MM.1S (cell line): ENCODE measurements at regions not wholly inside any gene's neighbourhood (a gene's known extent, or its start where the extent isn't known, plus 50 kb on each side); places are given as distances from the start of the nearest gene placed in this dataset.

ENCODE experiments used
- DNase-seq: peaks from one replicate; pipeline ENCODE4 v3.0.0-alpha.2; 2015
- H2AFZ ChIP-seq: fragments of 300-600 bp; sonication (generic); 2 replicates; pipeline ENCODE4 v1.6.0; 2016; ENCODE audit warnings: antibody characterized with exemption, low read length
- H3F3A ChIP-seq: fragments of 300-600 bp; sonication (generic); 2 replicates; pipeline ENCODE4 v1.6.1; 2016; ENCODE audit warnings: mild to moderate bottlenecking, antibody characterized with exemption, low read length, moderate library complexity, mixed read lengths; ENCODE audit not compliant: insufficient read depth
- H3K27ac ChIP-seq: fragments of 300-600 bp; sonication (generic); 2 replicates; pipeline ENCODE4 v1.5.1; 2016; ENCODE audit warnings: mild to moderate bottlenecking, low read length
- H3K27me3 ChIP-seq: fragments of 300-600 bp; sonication (generic); replicated peaks from 2 replicates; pipeline ENCODE4 v1.6.0; 2016; ENCODE audit warnings: low read length; ENCODE audit not compliant: insufficient read depth
- H3K36me3 ChIP-seq: fragments of 300-600 bp; sonication (generic); replicated peaks from 2 replicates; pipeline ENCODE4 v1.6.1; 2016; ENCODE audit warnings: mild to moderate bottlenecking, low read length, mixed read lengths; ENCODE audit not compliant: insufficient read depth
- H3K4me1 ChIP-seq: fragments of 300-600 bp; sonication (generic); 2 replicates; pipeline ENCODE4 v1.6.1; 2016; ENCODE audit warnings: low read length, mixed read lengths
- H3K4me2 ChIP-seq: fragments of 300-600 bp; sonication (generic); 2 replicates; pipeline ENCODE4 v1.6.0; 2016; ENCODE audit warnings: low read depth, low read length
- H3K4me3 ChIP-seq: fragments of 300-600 bp; sonication (generic); 2 replicates; pipeline ENCODE4 v1.5.1; 2016; ENCODE audit warnings: low read length, mixed read lengths
- H3K79me2 ChIP-seq: fragments of 300-600 bp; sonication (generic); 2 replicates; pipeline ENCODE4 v1.6.1; 2016; ENCODE audit warnings: mixed run types, low read length, mixed read lengths
- H3K9ac ChIP-seq: fragments of 300-600 bp; sonication (generic); 2 replicates; pipeline ENCODE4 v1.6.1; 2016; ENCODE audit warnings: low read length, mixed read lengths
- H3K9me2 ChIP-seq: fragments of 300-600 bp; sonication (generic); replicated peaks from 2 replicates; pipeline ENCODE4 v1.6.1; 2016; ENCODE audit warnings: mild to moderate bottlenecking, low read length, mixed read lengths; ENCODE audit not compliant: insufficient read depth
- H3K9me3 ChIP-seq: fragments of 300-600 bp; sonication (generic); replicated peaks from 2 replicates; pipeline ENCODE4 v1.6.1; 2016; ENCODE audit warnings: mild to moderate bottlenecking, low read length, mixed read lengths; ENCODE audit not compliant: insufficient read depth
- H4K20me1 ChIP-seq: fragments of 300-600 bp; sonication (generic); 2 replicates; pipeline ENCODE4 v1.6.1; 2016; ENCODE audit warnings: mild to moderate bottlenecking, low read length, moderate library complexity, mixed read lengths; ENCODE audit not compliant: insufficient read depth
- CTCF ChIP-seq: fragments of 300-600 bp; sonication (generic); IDR thresholded peaks from 2 replicates; pipeline ENCODE4 v1.5.1; 2016; ENCODE audit warnings: antibody characterized with exemption, low read length, mixed read lengths
- EZH2 ChIP-seq: fragments of 300-600 bp; sonication (generic); optimal IDR thresholded peaks from 2 replicates; pipeline ENCODE3; 2017; ENCODE audit warnings: low read depth, mild to moderate bottlenecking, antibody characterized with exemption, low read length, mixed read lengths
- EZH2phosphoT487 ChIP-seq: fragments of 300-600 bp; sonication (generic); IDR thresholded peaks from 2 replicates; pipeline ENCODE4 v1.6.1; 2018; ENCODE audit warnings: antibody characterized with exemption, low read length

GRCh38 chr9:94033383-94033782 lies 50.9 kb upstream of the PTPDC1 start:
- Histone ChIP-seq H3K9me3 (no peaks in the 10 kb centered on the region), H3K27ac (no peak overlapping the region), H3K79me2 (no peaks in the 10 kb centered on the region), H3K9ac (no peak overlapping the region), H4K20me1 (no peaks in the 10 kb centered on the region), H3K4me3 (no peak overlapping the region), H3K27me3 (no peaks in the 10 kb centered on the region), H3K36me3 (no peaks in the 10 kb centered on the region), H3K4me2 (no peak overlapping the region), H3K9me2 (no peaks in the 10 kb centered on the region), H2AFZ (no peak overlapping the region), H3F3A (no peaks in the 10 kb centered on the region), H3K4me1 (no peaks in the 10 kb centered on the region; the same call in 1 of the 2 replicates)
- TF ChIP-seq CTCF (no peak), EZH2phosphoT487 (no peak), EZH2 (no peak)
- no peak for DNase-seq

GRCh38 chr9:94031946-94032345 lies 52.3 kb upstream of the PTPDC1 start:
- Histone ChIP-seq H2AFZ (no peak overlapping the region), H3K9me3 (no peaks in the 10 kb centered on the region), H3K27ac (no peak overlapping the region), H3K79me2 (no peaks in the 10 kb centered on the region), H3F3A (no peaks in the 10 kb centered on the region), H3K9me2 (no peaks in the 10 kb centered on the region), H3K9ac (no peak overlapping the region), H3K4me3 (no peak overlapping the region), H3K4me2 (no peak overlapping the region), H3K4me1 (no peaks in the 10 kb centered on the region; the same call in 1 of the 2 replicates), H4K20me1 (no peaks in the 10 kb centered on the region), H3K36me3 (no peaks in the 10 kb centered on the region), H3K27me3 (no peaks in the 10 kb centered on the region)
- no peak for TF ChIP-seq EZH2phosphoT487
- DNase-seq: no peak

DNA sequence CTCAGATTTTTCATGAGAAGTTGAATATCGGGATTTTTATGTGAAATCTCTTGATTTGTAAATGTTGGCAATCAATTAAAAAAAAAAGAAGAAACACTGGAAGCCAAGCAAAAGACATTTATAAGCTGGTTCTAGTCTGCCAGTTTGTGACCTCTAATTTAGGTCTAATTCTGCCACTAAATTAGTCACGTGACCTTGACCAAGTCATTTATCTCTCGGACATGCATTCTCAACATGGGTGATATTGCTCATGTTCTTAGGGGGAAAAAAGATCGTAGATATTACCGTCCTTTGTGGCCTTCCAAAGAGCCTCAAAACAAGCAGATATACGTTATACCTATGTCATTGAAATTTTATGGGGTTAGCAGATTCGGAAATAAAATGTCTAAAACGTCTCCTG lies 52.9 kb upstream of the PTPDC1 start:
- TF ChIP-seq EZH2phosphoT487 (no peak), CTCF (no peak), EZH2 (no peak)
- Histone ChIP-seq H3K36me3 (no peaks in the 10 kb centered on the region), H2AFZ (peak overlapping the region; percentile 99), H3F3A (no peaks in the 10 kb centered on the region), H3K4me1 (no peaks in the 10 kb centered on the region; the same call in 1 of the 2 replicates), H3K4me3 (peak overlapping the region; percentile 82), H3K9me2 (no peaks in the 10 kb centered on the region), H4K20me1 (no peaks in the 10 kb centered on the region), H3K9ac (no peak overlapping the region), H3K27me3 (no peaks in the 10 kb centered on the region), H3K27ac (no peak overlapping the region), H3K4me2 (peak overlapping the region; percentile 91; the same call in 1 of the 2 replicates), H3K9me3 (no peaks in the 10 kb centered on the region; the same call in 1 of the 2 replicates), H3K79me2 (no peaks in the 10 kb centered on the region)
- no peak for DNase-seq

DNA sequence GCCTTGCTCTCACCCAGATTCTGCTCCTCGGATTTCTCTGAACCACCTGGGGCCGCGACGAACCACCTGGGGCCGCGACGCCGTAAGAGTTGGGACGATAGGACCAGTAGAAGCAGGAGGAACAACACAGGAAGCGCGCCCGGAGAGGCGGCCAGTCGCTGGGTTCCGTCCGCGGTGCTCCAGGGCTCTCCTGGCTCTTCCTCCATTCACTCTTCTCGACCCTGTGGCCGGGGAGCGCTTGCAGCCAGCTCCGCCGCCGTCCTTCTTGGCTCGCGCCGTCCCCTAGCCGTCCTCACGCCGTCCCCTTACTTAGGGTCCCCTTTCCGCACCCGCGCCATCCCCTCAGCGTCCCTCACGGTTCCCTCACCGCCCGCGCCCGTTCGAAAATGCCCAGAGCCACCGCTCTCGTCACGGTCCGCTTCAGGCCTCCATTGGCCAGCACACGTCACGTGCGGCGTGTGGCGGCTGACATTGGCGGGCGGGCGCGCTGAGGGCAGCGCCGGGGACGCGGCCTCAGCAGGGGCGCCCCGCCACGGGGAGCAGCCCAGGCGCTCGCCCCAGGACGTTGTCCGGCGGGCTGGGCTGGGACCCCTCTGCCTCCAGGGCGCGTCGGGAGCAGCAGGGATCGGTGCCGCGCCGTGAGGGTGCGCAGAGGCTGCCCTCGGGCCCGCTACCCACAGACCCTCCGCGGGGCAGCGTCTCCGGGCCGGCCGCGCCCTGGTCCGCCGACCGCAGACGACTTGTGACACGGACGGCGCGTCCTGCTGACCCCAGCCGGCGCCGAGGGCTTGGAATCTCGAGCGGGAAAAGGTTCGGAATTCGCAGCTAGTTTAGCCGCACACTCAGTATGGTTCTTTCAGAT lies 53.7 kb upstream of the PTPDC1 start:
- Histone ChIP-seq H3F3A (no peaks in the 10 kb centered on the region), H4K20me1 (no peaks in the 10 kb centered on the region), H3K4me1 (no peaks in the 10 kb centered on the region; the same call in 1 of the 2 replicates), H3K27ac (peak overlapping the region; percentile 25; the same call in 1 of the 2 replicates), H2AFZ (peak overlapping the region; percentile 99), H3K27me3 (no peaks in the 10 kb centered on the region), H3K4me2 (peak overlapping the region; percentile 91), H3K9ac (peak overlapping the region; percentile 72), H3K36me3 (no peaks in the 10 kb centered on the region), H3K9me3 (no peaks in the 10 kb centered on the region; the same call in 1 of the 2 replicates), H3K4me3 (peak overlapping the region; percentile 82), H3K9me2 (no peaks in the 10 kb centered on the region), H3K79me2 (no peaks in the 10 kb centered on the region)
- TF ChIP-seq EZH2phosphoT487 (no peak), CTCF (no peak), EZH2 (no peak)
- peak; percentile 89 for DNase-seq
